ENCODE measurements at regions not wholly inside any gene's neighbourhood (a gene's known extent, or its start where the extent isn't known, plus 50 kb on each side); places are given as distances from the start of the nearest gene placed in this dataset.

DNA sequence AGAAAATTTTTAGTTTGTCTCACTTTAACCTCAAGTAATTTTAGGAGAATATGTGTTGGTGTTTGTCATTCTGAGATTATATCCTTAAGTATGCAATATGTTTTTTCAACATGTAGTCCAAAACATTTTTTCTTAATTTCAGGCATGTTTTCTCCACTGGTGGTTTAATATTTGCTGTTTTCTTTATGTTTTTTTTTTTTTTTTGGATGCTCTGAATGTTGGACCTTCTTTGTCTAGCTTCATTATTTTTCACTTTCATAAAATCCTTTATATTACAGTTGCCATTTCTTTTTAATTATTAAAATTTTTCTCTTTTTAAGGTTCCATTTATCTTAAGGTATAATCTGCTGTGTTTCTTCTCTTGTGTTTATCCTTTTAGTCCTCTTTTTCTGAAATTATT, 342.2 kb upstream of the DUSP10 start:
- no peak for DNase-seq
- TF ChIP-seq CTCF (IDR thresholded peaks at IDR 0.05): no peak
- no peak for ATAC-seq

GRCh38 chr1:222081859-222082258, 340.0 kb upstream of the DUSP10 start:
- no peak for DNase-seq
- intact Hi-C loops (cut with DNase I, micrococcal nuclease): no loop called here
- no peak for TF ChIP-seq CTCF (IDR thresholded peaks at IDR 0.05)
- no peak overlapping the region for H3K4me3 ChIP-seq
- H3K36me3 ChIP-seq (ENCODE audit: low read depth): no peaks in the 10 kb centered on the region
- H3K4me1 ChIP-seq (ENCODE audit: low read depth): no peaks in the 10 kb centered on the region
- no peak for ATAC-seq
- H3K9me3 ChIP-seq: no peaks in the 10 kb centered on the region

More for the DNA sequence above, 342.2 kb upstream of the DUSP10 start:
- no peaks in the 10 kb centered on the region for H3K4me1 ChIP-seq (ENCODE audit: low read depth)
- intact Hi-C loops (cut with DNase I, micrococcal nuclease): no loop called here
- H3K9me3 ChIP-seq: no peaks in the 10 kb centered on the region
- no peaks in the 10 kb centered on the region for H3K36me3 ChIP-seq (ENCODE audit: low read depth)
- no peak overlapping the region for H3K4me3 ChIP-seq

DNA sequence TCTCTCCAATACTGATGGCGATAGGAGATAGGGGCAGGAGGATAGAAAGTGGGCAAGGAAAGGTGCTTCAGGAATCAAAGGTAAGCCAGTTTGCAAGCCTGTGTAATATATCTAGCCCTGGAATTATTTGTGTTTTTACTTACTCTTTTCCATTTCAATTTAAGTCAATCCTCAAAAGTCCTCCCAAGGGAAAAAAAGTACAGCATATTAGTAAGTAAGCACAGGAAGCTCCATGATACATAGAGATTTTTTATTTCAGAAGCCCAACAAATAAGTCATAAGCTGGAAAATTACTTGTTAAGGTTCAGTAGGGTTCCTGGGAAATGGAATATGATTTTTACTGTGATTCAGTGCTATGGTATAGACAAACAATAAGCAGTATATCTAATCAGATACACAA, 337.7 kb upstream of the DUSP10 start:
- intact Hi-C loops (cut with DNase I, micrococcal nuclease): no loop called here
- no peaks in the 10 kb centered on the region for H3K36me3 ChIP-seq (ENCODE audit: low read depth)
- H3K4me3 ChIP-seq: no peak overlapping the region
- no peaks in the 10 kb centered on the region for H3K4me1 ChIP-seq (ENCODE audit: low read depth)
- no peak for ATAC-seq
- no peak for TF ChIP-seq CTCF (IDR thresholded peaks at IDR 0.05)
- H3K9me3 ChIP-seq: no peaks in the 10 kb centered on the region
- no peak for DNase-seq

- DNase-seq (no peak), ATAC-seq (no peak)
- H3K9me3 ChIP-seq: no peaks in the 10 kb centered on the region
- H3K4me3 ChIP-seq: no peak overlapping the region
- no peaks in the 10 kb centered on the region for H3K4me1 ChIP-seq (ENCODE audit: low read depth)
- intact Hi-C loops (cut with DNase I, micrococcal nuclease): no loop called here
- no peaks in the 10 kb centered on the region for H3K36me3 ChIP-seq (ENCODE audit: low read depth)
- no peak for TF ChIP-seq CTCF (IDR thresholded peaks at IDR 0.05)
Observed at GRCh38 chr1:222077206-222077605, 335.3 kb upstream of the DUSP10 start.

DNA sequence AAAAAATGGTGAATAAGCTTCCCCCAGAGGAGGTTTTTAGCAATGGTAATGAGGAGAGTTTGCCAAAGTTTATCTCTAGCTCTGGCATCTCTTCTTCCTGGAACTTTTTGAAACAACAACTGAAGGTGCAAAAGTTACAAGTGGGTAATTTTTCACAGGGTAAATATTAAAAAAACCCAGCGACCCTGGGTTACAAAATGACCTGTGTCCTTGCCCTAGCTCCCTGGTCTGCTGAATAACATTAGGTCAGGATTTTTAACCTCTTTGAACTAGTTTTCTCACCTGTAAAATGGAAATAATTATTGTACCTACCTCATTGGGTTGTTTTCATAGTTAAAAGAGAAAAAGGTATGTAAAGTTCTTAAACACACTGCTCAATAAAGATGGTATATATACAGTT, 332.4 kb upstream of the DUSP10 start:
- Histone ChIP-seq H3K4me3 (no peak overlapping the region), H3K36me3 (ENCODE audit: low read depth) (no peaks in the 10 kb centered on the region), H3K4me1 (ENCODE audit: low read depth) (no peaks in the 10 kb centered on the region), H3K9me3 (no peaks in the 10 kb centered on the region)
- intact Hi-C loops (cut with DNase I, micrococcal nuclease): no loop called here
- no peak for TF ChIP-seq CTCF (IDR thresholded peaks at IDR 0.05)
- DNase-seq (no peak), ATAC-seq (no peak)

DNA sequence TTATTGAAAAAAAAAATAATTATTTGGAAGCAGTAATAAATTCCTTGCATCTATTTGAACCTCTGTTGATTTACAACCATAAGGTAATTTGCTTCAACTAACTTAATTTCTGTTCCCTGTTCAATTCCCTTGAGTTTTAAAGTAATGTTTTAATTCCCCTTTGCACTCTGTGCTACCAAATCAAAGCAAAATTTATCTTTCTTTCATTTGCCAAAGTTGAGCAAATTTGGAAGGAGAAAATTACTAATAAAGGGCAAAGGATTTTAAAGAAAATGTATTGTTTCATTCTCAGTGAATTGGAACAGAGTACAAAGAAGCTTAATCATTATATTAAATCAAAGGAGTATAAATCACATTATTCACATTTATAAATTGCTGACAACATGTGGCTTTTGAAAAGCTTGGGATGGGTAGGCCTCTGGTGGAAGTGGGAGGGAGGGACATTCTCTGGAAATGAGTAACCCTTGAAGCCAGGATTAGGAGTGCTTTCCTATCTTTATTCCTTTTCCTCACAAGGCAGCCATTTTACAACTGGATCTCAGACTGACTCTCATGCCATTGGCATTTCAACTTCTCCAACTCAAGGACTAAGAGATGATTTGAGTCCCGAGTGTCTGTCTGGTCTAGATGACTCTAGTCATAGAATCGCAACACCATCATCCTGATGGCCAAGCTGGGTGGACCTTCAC, 331.6 kb upstream of the DUSP10 start:
- no peaks in the 10 kb centered on the region for H3K4me1 ChIP-seq (ENCODE audit: low read depth)
- H3K9me3 ChIP-seq: no peaks in the 10 kb centered on the region
- ATAC-seq (no peak), DNase-seq (no peak)
- H3K36me3 ChIP-seq (ENCODE audit: low read depth): no peaks in the 10 kb centered on the region
- no peak overlapping the region for H3K4me3 ChIP-seq
- no peak for TF ChIP-seq CTCF (IDR thresholded peaks at IDR 0.05)
- intact Hi-C loops (cut with DNase I, micrococcal nuclease): no loop called here

All from mucosa of descending colon (tissue), 3 donors.